Astrocyte (in vitro differentiated cells and primary cell): ENCODE measurements at regions not wholly inside any gene's neighbourhood (a gene's known extent, or its start where the extent isn't known, plus 50 kb on each side); places are given as distances from the start of the nearest gene placed in this dataset.

ENCODE experiments used
- DNase-seq: peaks from one replicate; pipeline ENCODE4 v3.0.0-alpha.2; 2010; ENCODE audit warnings: low read depth
- FAIRE-seq: peaks from 2 replicates; lab custom pipeline; 2011; peaks lifted over from hg19 to GRCh38; lab: Jason Lieb, UNC
- H2AFZ ChIP-seq: 2 replicates; pipeline ENCODE4 v1.6.0; 2012; ENCODE audit warnings: low read depth, low read length, inconsistent platforms
- H3K27ac ChIP-seq: 2 replicates; pipeline ENCODE4 v1.5.1; 2011; ENCODE audit warnings: low read depth, low read length, inconsistent platforms
- H3K27me3 ChIP-seq: 2 replicates; pipeline ENCODE4 v1.6.0; 2011; ENCODE audit warnings: low read length, inconsistent platforms; ENCODE audit not compliant: insufficient read depth
- H3K36me3 ChIP-seq: 2 replicates; pipeline ENCODE4 v1.5.1; 2011; ENCODE audit warnings: low read length, inconsistent platforms; ENCODE audit not compliant: insufficient read depth
- H3K4me1 ChIP-seq: 2 replicates; pipeline ENCODE4 v1.5.1; 2011; ENCODE audit warnings: low read length, inconsistent platforms; ENCODE audit not compliant: insufficient read depth
- H3K4me2 ChIP-seq: 2 replicates; pipeline ENCODE4 v1.6.0; 2012; ENCODE audit warnings: low read length, inconsistent platforms
- H3K4me3 ChIP-seq: 2 replicates; pipeline ENCODE4 v1.5.1; 2011; ENCODE audit warnings: low read depth, mild to moderate bottlenecking, low read length, inconsistent platforms; ENCODE audit not compliant: insufficient read depth
- H3K79me2 ChIP-seq: 2 replicates; pipeline ENCODE4 v1.6.0; 2012; ENCODE audit warnings: mild to moderate bottlenecking, low read length, inconsistent platforms; ENCODE audit not compliant: insufficient read depth
- H3K9ac ChIP-seq: 2 replicates; pipeline ENCODE4 v1.6.0; 2012; ENCODE audit warnings: mild to moderate bottlenecking, low read length, inconsistent platforms
- H3K9me3 ChIP-seq: 2 replicates; pipeline ENCODE4 v1.5.1; 2012; ENCODE audit warnings: low read depth, mild to moderate bottlenecking, low read length, inconsistent platforms; ENCODE audit not compliant: insufficient read depth
- H4K20me1 ChIP-seq: 2 replicates; pipeline ENCODE4 v1.6.0; 2012; ENCODE audit warnings: low read length, inconsistent platforms; ENCODE audit not compliant: insufficient read depth
- H3K27ac Mint-ChIP-seq: one replicate; pipeline ENCODE4 v1.8.0; 2021; ENCODE audit warnings: mild to moderate bottlenecking, mixed read lengths; ENCODE audit not compliant: unreplicated experiment
- H3K27me3 Mint-ChIP-seq: one replicate; pipeline ENCODE4 v1.8.0; 2021; ENCODE audit warnings: low read depth, mixed read lengths; ENCODE audit not compliant: unreplicated experiment
- H3K36me3 Mint-ChIP-seq: one replicate; pipeline ENCODE4 v1.8.0; 2021; ENCODE audit warnings: low read depth, mixed read lengths; ENCODE audit not compliant: unreplicated experiment
- H3K4me1 Mint-ChIP-seq: one replicate; pipeline ENCODE4 v1.8.0; 2021; ENCODE audit warnings: low read depth, mixed read lengths; ENCODE audit not compliant: unreplicated experiment
- H3K4me3 Mint-ChIP-seq: one replicate; pipeline ENCODE4 v1.8.0; 2021; ENCODE audit warnings: mild to moderate bottlenecking, moderate library complexity, mixed read lengths; ENCODE audit not compliant: unreplicated experiment
- H3K9me3 Mint-ChIP-seq: one replicate; pipeline ENCODE4 v1.8.0; 2021; ENCODE audit warnings: mild to moderate bottlenecking, mixed read lengths; ENCODE audit not compliant: unreplicated experiment
- CTCF ChIP-seq: IDR thresholded peaks from 2 replicates; pipeline ENCODE4 v1.5.1; 2011; ENCODE audit warnings: low read depth, mild to moderate bottlenecking, inconsistent platforms, low read length, moderate library complexity; ENCODE audit not compliant: insufficient read depth
- EZH2 ChIP-seq: IDR thresholded peaks from 2 replicates; pipeline ENCODE4 v1.6.1; 2012; ENCODE audit warnings: mild to moderate bottlenecking, low read length, inconsistent platforms; ENCODE audit not compliant: insufficient read depth

GRCh38 chr6:23088761-23089160, 519.4 kb downstream of the HDGFL1 start:
- no peak for DNase-seq
- Histone ChIP-seq H3K9me3 (no peaks in the 10 kb centered on the region), H3K79me2 (no peaks in the 10 kb centered on the region), H3K36me3 (no peaks in the 10 kb centered on the region), H3K27me3 (no peaks in the 10 kb centered on the region), H2AFZ (no peak overlapping the region), H3K4me3 (no peak overlapping the region), H3K4me2 (no peak overlapping the region), H3K27ac (no peak overlapping the region), H3K9ac (no peak overlapping the region), H4K20me1 (no peaks in the 10 kb centered on the region), H3K4me1 (no peaks in the 10 kb centered on the region)
- no peaks in the 10 kb centered on the region for H3K4me1 Mint-ChIP-seq
- H3K9me3 Mint-ChIP-seq = no peaks in the 10 kb centered on the region
- H3K4me3 Mint-ChIP-seq = no peak overlapping the region
- FAIRE-seq = no peak
- H3K27ac Mint-ChIP-seq = no peak overlapping the region
- H3K36me3 Mint-ChIP-seq = no peaks in the 10 kb centered on the region
- peaks cover 2% of the 10 kb centered on the region for H3K27me3 Mint-ChIP-seq
- TF ChIP-seq EZH2 (no peak), CTCF (no peak)

GRCh38 chr6:23089981-23090380, 520.6 kb downstream of the HDGFL1 start:
- FAIRE-seq (no peak), DNase-seq (no peak)
- Histone ChIP-seq H3K4me1 (no peaks in the 10 kb centered on the region), H2AFZ (no peak overlapping the region), H3K27ac (no peak overlapping the region), H3K9me3 (no peaks in the 10 kb centered on the region), H3K4me2 (no peak overlapping the region), H3K27me3 (no peaks in the 10 kb centered on the region), H3K79me2 (no peaks in the 10 kb centered on the region), H3K36me3 (no peaks in the 10 kb centered on the region), H3K4me3 (no peak overlapping the region), H4K20me1 (no peaks in the 10 kb centered on the region), H3K9ac (no peak overlapping the region)
- Mint-ChIP-seq H3K4me3 (no peak overlapping the region), H3K36me3 (no peaks in the 10 kb centered on the region), H3K9me3 (no peaks in the 10 kb centered on the region), H3K27ac (no peak overlapping the region), H3K4me1 (no peaks in the 10 kb centered on the region), H3K27me3 (peaks cover 2% of the 10 kb centered on the region)
- no peak for TF ChIP-seq EZH2
- no peak for TF ChIP-seq CTCF

GRCh38 chr6:23091795-23092194, 522.4 kb downstream of the HDGFL1 start:
- Histone ChIP-seq H3K27me3 (no peaks in the 10 kb centered on the region), H3K27ac (no peak overlapping the region), H3K36me3 (no peaks in the 10 kb centered on the region), H2AFZ (no peak overlapping the region), H3K4me3 (no peak overlapping the region), H4K20me1 (no peaks in the 10 kb centered on the region), H3K9me3 (no peaks in the 10 kb centered on the region), H3K9ac (no peak overlapping the region), H3K4me2 (no peak overlapping the region), H3K79me2 (no peaks in the 10 kb centered on the region), H3K4me1 (no peaks in the 10 kb centered on the region)
- Mint-ChIP-seq H3K9me3 (peaks cover 2% of the 10 kb centered on the region), H3K36me3 (no peaks in the 10 kb centered on the region), H3K4me1 (no peaks in the 10 kb centered on the region), H3K4me3 (no peak overlapping the region), H3K27ac (no peak overlapping the region), H3K27me3 (peaks cover 2% of the 10 kb centered on the region)
- TF ChIP-seq EZH2 = no peak
- TF ChIP-seq CTCF = no peak
- no peak for DNase-seq
- FAIRE-seq = no peak
